AG04449 (cell line): ENCODE measurements at regions not wholly inside any gene's neighbourhood (a gene's known extent, or its start where the extent isn't known, plus 50 kb on each side); places are given as distances from the start of the nearest gene placed in this dataset.

Experiments
- CTCF ChIA-PET: fragments of 350-600 bp; formaldehyde crosslinking; extraction: SDS; loops from one replicate; lab custom pipeline; 2021; ENCODE audit warnings: antibody characterized with exemption; lab: Yijun Ruan, JAX
- POLR2A ChIA-PET: fragments of 400-600, 350-600 bp; formaldehyde crosslinking; extraction: SDS; loops from one replicate; lab custom pipeline; 2020; ENCODE audit warnings: antibody characterized with exemption, inconsistent platforms; lab: Yijun Ruan, JAX
- DNase-seq: peaks from one replicate; pipeline ENCODE4 v3.0.0-alpha.2; 2010; ENCODE audit warnings: low read depth, low spot score
- H3K4me3 ChIP-seq: 2 replicates; pipeline ENCODE4 v1.5.1; 2011; ENCODE audit warnings: low read depth, mild to moderate bottlenecking, control low read depth, low read length
- CTCF ChIP-seq: IDR thresholded peaks from one replicate; pipeline ENCODE4 v1.5.1; 2011; ENCODE audit warnings: mild to moderate bottlenecking, moderate library complexity, low read length, control low read depth, inconsistent platforms; ENCODE audit not compliant: insufficient read depth; ENCODE audit errors: missing control alignments

DNA sequence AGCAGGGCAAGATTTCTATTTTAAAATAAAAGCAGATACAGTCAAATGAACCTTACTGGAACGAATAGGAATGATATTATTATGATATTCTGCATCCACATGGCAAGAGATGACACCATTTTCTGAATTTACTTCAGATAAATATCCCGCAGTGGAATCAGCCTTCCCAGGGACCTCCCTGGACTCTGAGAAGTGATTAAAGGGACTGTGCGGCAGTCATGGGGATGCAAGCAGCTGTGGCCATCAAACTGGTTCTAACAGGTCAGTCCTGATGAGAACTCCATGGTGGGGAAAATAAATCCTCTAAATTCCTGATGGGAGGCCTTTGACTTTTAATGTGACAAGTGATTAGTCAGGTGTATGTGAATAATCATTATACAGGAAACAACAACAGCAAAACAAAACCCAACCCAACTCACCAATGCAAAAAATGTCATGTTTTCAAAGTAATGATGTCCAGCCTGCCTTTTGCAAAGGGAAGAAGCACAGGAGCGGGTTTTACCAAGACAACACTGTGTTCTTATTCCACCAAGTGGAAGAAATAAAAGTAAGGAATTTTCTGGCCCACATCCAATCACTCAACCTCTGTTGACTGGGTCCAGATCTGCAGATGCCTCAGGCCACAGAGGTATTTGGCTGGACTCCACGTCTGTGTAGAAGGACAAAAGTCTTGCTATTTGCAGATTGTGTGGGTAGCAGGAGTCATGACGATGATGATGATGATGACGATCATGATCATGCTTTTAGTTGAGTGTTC, 61.9 kb upstream of the CITED2 start:
- ChIA-PET POLR2A (no interaction called here), CTCF (no interaction called here)
- TF ChIP-seq CTCF, result no peak
- H3K4me3 ChIP-seq, result no peak overlapping the region
- DNase-seq, result no peak

DNA sequence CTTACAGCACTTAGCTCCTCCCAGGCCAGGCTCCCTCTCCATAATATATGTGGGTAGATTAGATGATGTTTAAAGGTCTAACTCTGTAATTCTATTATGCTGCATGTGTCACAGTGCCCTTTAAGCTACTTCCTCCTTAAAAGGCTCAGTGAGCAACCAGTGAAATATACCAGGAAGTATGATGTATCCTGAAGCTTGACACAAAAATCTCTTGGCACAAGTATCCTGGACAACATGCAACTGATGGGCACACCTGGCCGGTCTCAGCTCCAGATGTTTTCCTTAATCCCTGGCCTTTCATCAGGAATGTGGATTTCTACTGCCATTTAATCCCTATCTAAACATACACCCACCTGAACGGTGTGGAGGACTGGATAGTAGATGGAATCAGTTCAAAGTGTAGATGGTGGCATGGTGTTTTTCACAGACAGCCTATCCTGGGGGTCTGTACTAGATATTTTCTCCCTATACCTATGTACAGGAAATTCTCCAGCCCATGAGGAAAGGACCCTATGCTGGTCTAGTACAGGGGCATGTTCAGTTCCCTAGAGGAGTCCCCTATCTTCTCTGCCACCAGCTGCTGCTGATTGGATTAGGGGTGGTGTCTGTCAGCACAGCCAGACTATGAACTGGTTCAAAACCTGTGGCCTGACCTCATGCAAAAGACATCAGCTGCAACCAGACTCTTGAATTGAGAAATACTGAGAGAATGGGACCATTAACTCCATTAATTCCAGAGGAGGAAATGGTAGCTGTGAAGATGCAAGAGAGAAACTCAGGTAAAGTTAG, 59.4 kb upstream of the CITED2 start:
- TF ChIP-seq CTCF, result no peak
- H3K4me3 ChIP-seq, result no peak overlapping the region
- POLR2A ChIA-PET, result no interaction called here
- CTCF ChIA-PET, result no interaction called here
- no peak for DNase-seq

DNA sequence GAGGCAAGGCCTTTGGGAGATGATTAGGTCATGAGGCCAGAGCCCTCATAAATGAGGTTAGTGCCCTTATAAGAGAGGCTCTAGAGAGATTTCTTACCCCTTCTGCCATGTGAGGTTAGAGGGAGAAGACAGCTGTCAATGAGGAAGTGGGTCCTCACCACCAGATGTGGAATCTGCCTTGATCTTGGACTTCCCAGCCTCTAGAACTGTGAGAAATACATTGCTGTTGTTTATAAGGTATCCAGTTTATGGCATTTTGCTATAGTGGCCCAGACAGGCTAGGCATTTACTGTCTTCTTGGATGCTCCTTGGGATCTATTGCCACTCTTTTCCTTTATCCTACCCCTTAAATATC, 57.1 kb upstream of the CITED2 start:
- no peak for TF ChIP-seq CTCF
- H3K4me3 ChIP-seq, result no peak overlapping the region
- DNase-seq, result no peak
- ChIA-PET POLR2A (no interaction called here), CTCF (no interaction called here)

DNA sequence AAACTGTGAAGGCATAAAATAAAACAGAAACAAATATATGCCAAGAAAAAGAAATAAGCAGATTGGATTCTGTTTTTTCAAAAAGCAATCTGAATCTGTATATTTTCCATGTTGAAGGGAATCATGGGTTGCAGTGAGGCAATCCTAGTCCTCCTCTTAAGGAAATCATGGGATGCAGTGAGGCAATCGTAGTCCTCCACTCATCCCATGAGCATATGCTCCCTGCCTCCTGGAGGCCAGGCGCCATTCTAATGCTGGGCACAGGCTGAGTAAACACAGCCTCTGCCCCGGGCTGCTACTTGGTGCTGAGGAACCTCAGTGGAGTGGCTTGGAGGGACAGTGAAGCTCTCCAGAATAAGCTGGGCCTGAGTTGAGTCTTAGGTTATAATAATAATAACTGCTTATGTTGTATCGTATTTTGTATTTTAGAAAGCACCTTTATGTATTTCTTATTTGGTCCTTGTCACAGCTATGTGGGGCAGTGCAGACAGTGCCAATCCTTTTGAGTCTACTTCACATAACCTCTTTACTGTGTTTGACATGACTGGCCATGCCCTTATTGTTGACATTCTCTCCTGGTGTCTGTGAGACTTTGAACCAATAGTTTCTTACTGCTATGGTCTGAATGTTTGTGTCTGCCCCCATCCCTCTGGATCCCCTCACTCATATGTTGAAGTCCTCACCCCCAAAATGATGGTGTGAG, 56.6 kb upstream of the CITED2 start:
- ChIA-PET POLR2A (no interaction called here), CTCF (no interaction called here)
- no peak for DNase-seq
- TF ChIP-seq CTCF, result no peak
- H3K4me3 ChIP-seq, result no peak overlapping the region

DNA sequence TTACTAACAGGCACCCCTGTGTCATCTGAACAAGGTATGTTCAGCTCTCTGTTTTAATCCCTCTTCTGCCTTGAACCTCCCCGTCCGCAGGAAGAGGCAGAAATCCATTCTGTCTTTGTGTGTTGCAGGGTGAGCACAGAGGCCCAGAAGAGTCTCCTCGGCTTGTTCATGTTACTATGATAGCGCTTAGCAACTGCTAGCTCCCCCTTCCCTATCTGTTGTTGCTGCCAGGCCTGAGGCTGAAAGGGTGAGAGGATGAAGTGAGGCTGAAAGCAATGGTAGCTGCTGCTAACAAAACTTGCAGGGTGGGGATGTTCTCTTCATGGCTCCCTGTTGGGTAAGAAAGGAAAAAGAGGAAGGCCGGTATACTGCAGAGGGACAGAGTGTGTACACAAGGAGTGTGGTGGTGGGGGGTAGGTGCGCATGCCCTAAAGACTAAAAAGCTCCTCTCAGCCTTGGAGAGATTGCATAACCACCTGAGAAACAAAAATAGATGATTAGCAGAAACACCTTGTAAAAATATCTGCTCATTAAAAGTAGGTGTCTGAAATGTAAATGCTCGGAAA, 55.2 kb upstream of the CITED2 start:
- H3K4me3 ChIP-seq, result no peak overlapping the region
- no peak for TF ChIP-seq CTCF
- POLR2A ChIA-PET, result no interaction called here
- no peak for DNase-seq
- CTCF ChIA-PET, result interaction anchor here (1.0 to 1.4 kb wide), 2 partner anchors 8 to 11 kb away, joined by 4 read pairs; no protein-coding TSS in a partner anchor

- POLR2A ChIA-PET, result no interaction called here
Measured at GRCh38 chr6:139427199-139427598, 52.8 kb upstream of the CITED2 start.

More at GRCh38 chr6:139427199-139427598, 52.8 kb upstream of the CITED2 start:
- H3K4me3 ChIP-seq, result no peak overlapping the region
- no peak for DNase-seq
- no peak for TF ChIP-seq CTCF
- CTCF ChIA-PET, result no interaction called here
